Upper lobe of left lung (tissue), 4 donors: ENCODE measurements at regions not wholly inside any gene's neighbourhood (a gene's known extent, or its start where the extent isn't known, plus 50 kb on each side); places are given as distances from the start of the nearest gene placed in this dataset.

Experiments
- CTCF ChIP-seq, 6 experiments: fragments of 450-650 bp in 4 of 6; fragments of 200-600 bp in 2 of 6; sonication (generic) in 2 of 6; IDR thresholded peaks; one replicate each; pipeline ENCODE4 v1.5.1; 2016 to 2019; ENCODE audit warnings: antibody characterized with exemption in 6 of 6
- EP300 ChIP-seq, 4 donors: sonication (generic); formaldehyde crosslinking; IDR thresholded peaks; one replicate each; pipeline ENCODE4 v1.5.1; 2017; ENCODE audit warnings: antibody characterized with exemption in 4 of 4, control low read depth in 2 of 4
- POLR2AphosphoS5 ChIP-seq, 2 donors: sonication (generic); formaldehyde crosslinking; IDR thresholded peaks; one replicate each; pipeline ENCODE4 v1.5.1; 2017; ENCODE audit warnings: antibody characterized with exemption in 2 of 2

GRCh38 chr14:46137786-46138185 lies 513.8 kb downstream of the RPL10L start:
- TF ChIP-seq CTCF (IDR thresholded peaks at IDR 0.05) (no peak), EP300 (IDR thresholded peaks at IDR 0.05) (no peak), POLR2AphosphoS5 (IDR thresholded peaks at IDR 0.05) (no peak)
